ENCODE measurements at regions not wholly inside any gene's neighbourhood (a gene's known extent, or its start where the extent isn't known, plus 50 kb on each side); places are given as distances from the start of the nearest gene placed in this dataset.
A peak's percentile ranks its signal among the peaks of the same experiment; 100 is the strongest.

GRCh38 chr12:131391399-131391798 is 319.5 kb upstream of the SFSWAP start:
- Histone ChIP-seq H3K4ac (replicated peaks; ENCODE audit: insufficient read length, low read depth, low read length) (no peak overlapping the region), H2BK5ac (ENCODE audit: low read depth, low read length) (no peak overlapping the region), H3K23ac (ENCODE audit: insufficient read length) (no peak overlapping the region), H2BK12ac (ENCODE audit: low read depth, low read length) (0 out of 2 replicates have a peak overlapping the region, but pooled peaks have one; percentile 17), H3K27ac (ENCODE audit: low read depth, low read length) (no peak overlapping the region), H3K14ac (ENCODE audit: insufficient read length) (no peak overlapping the region), H3K23me2 (ENCODE audit: low read depth, low read length) (peaks cover 16% of the 10 kb centered on the region; the same call in 1 of the 2 replicates), H2AFZ (ENCODE audit: low read length) (no peak overlapping the region), H2BK120ac (replicated peaks; ENCODE audit: low read depth, low read length) (no peak overlapping the region), H3K4me3 (ENCODE audit: extremely low read depth in 1 of 4, insufficient read depth in 2 of 4, low read depth in 3 of 4, low read length in 4 of 4) (no peak overlapping the region), H3K79me1 (ENCODE audit: low read depth, low read length) (no peaks in the 10 kb centered on the region), H3K4me2 (ENCODE audit: insufficient read depth in 1 of 2, low read depth in 2 of 2, low read length in 2 of 2) (no peak overlapping the region), H2BK20ac (ENCODE audit: low read length) (no peak overlapping the region), H2AK5ac (ENCODE audit: low read depth, low read length) (no peak overlapping the region), H3K4me1 (replicated peaks in 1 of 4; ENCODE audit: control insufficient read depth in 3 of 4, insufficient read depth in 4 of 4, low read length in 3 of 4) (peaks cover 0 to 26% (median 2%) of the 10 kb centered on the region in 4 experiments; a peak in 4 of 7 replicates), H3K36me3 (ENCODE audit: control insufficient read depth in 2 of 4, insufficient read depth in 4 of 4, low read length in 3 of 4) (no peaks in the 10 kb centered on the region), H3K56ac (replicated peaks; ENCODE audit: insufficient read length, low read depth, low read length) (no peak overlapping the region), H4K91ac (replicated peaks; ENCODE audit: insufficient read length, low read length) (no peak overlapping the region), H3K79me2 (ENCODE audit: control insufficient read depth in 1 of 2, insufficient read depth in 2 of 2, low read length in 2 of 2) (no peaks in the 10 kb centered on the region), H3K9ac (replicated peaks in 1 of 4; ENCODE audit: extremely low read depth in 1 of 4, low read depth in 3 of 4, low read length in 3 of 4) (no peak overlapping the region), H4K8ac (ENCODE audit: extremely low read depth, insufficient read depth, low read length) (no peak overlapping the region), H2BK15ac (ENCODE audit: low read length) (no peak overlapping the region), H4K5ac (ENCODE audit: insufficient read length, low read depth, low read length) (no peak overlapping the region), H3K9me3 (ENCODE audit: insufficient read depth in 2 of 2, low read depth in 1 of 2, low read length in 1 of 2) (peaks cover 7 to 8% of the 10 kb centered on the region in 2 experiments; a peak in 3 of 4 replicates), H4K20me1 (replicated peaks in 1 of 2; ENCODE audit: control insufficient read depth in 1 of 2, insufficient read depth in 2 of 2, low read length in 2 of 2) (peaks cover 0 to 5% of the 10 kb centered on the region in 2 experiments), H3K27me3 (replicated peaks in 1 of 4; ENCODE audit: control insufficient read depth in 3 of 4, extremely low read depth in 1 of 4, insufficient read depth in 3 of 4, low read length in 3 of 4) (no peaks in the 10 kb centered on the region), H3K18ac (ENCODE audit: extremely low read depth, low read length) (no peak overlapping the region)
- TF ChIP-seq CTBP2 (IDR thresholded peaks at IDR 0.05; ENCODE audit: borderline replicate concordance, insufficient read depth, insufficient read length, low read length) (no peak), CBX8 (IDR thresholded peaks at IDR 0.05; ENCODE audit: borderline replicate concordance, low read depth, low read length) (no peak), PHF8 (conservative IDR thresholded peaks at IDR 0.05; ENCODE audit: low read depth, low read length) (no peak), YY1 (IDR thresholded peaks at IDR 0.05; ENCODE audit: low read depth, low read length) (no peak), CREB1 (IDR thresholded peaks at IDR 0.05) (no peak), SP2 (IDR thresholded peaks at IDR 0.05; ENCODE audit: low read length) (no peak), GTF2F1 (IDR thresholded peaks at IDR 0.05; ENCODE audit: borderline replicate concordance, low read depth, low read length) (no peak), HDAC6 (IDR thresholded peaks at IDR 0.05; ENCODE audit: low read depth, low read length) (no peak)
- ChIA-PET CTCF (ENCODE audit: partially characterized antibody) (interaction anchor here (0.7 to 2.0 kb wide), 5 partner anchors 18 to 287 kb away, joined by 3 to 8 read pairs (median 3); no protein-coding TSS in a partner anchor), POLR2A (ENCODE audit: partially characterized antibody) (no interaction called here)
- no peak for FAIRE-seq
- no peak for DNase-seq (ENCODE audit: low read depth in 1 of 2, low spot score in 2 of 2)
- WGBS, 2 experiments (ENCODE audit: extremely low coverage in 1 of 2, insufficient coverage in 1 of 2, insufficient read length in 1 of 2, insufficient replicate concordance in 2 of 2, low coverage in 1 of 2, low lambda C conversion rate in 2 of 2, missing lambda C conversion rate in 1 of 2): 93% methylated on average over 10 of the region's 10 CpGs; no CpG with 5 or more reads in 1 of the 2 experiments

Data from H1 (cell line).